ENCODE measurements at regions not wholly inside any gene's neighbourhood (a gene's known extent, or its start where the extent isn't known, plus 50 kb on each side); places are given as distances from the start of the nearest gene placed in this dataset.

DNA sequence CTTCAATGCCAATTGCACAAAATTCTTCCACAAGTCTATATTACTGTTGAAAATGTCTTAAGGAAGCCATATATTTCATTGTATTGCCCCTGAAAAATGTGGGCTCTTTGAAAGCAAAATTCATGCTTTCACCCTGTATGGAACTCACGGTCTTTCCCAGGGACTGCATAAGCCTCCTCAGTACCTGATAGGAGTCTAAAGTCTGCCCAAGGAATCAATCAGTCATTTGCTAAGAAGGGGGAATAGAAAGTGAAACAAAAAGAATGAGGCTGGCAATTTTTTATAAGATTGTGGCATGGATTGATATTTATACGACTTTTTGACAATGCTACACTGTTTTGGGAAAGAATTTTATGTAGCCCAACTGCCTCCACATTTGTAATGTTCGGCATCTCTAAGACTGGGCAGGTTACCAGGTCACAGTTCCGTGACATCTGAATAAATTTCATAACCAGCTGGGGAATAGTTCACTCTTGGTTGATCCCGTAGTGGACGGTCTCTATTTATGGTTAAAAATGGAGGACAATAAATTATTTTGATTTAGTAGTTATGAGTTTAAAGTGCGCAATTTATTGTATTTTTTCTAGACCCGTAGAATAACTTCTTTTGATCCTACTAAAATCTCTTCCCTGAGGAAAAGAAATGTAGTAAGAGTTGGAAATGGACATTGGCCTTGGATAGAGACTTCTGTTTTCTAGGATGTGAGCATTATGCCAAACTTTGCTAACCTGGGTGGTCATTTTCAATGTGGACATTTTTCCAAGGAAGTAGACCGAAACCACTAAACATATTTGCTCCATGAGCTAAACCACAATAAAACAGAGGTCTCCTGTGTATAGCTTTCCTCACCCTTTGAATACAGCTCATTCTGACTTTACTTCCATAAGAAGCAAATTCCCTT is 1585.4 kb downstream of the EFNB2 start:
- TF ChIP-seq, protein P1, sequence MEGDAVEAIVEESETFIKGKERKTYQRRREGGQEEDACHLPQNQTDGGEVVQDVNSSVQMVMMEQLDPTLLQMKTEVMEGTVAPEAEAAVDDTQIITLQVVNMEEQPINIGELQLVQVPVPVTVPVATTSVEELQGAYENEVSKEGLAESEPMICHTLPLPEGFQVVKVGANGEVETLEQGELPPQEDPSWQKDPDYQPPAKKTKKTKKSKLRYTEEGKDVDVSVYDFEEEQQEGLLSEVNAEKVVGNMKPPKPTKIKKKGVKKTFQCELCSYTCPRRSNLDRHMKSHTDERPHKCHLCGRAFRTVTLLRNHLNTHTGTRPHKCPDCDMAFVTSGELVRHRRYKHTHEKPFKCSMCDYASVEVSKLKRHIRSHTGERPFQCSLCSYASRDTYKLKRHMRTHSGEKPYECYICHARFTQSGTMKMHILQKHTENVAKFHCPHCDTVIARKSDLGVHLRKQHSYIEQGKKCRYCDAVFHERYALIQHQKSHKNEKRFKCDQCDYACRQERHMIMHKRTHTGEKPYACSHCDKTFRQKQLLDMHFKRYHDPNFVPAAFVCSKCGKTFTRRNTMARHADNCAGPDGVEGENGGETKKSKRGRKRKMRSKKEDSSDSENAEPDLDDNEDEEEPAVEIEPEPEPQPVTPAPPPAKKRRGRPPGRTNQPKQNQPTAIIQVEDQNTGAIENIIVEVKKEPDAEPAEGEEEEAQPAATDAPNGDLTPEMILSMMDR (IDR thresholded peaks at IDR 0.05; ENCODE audit: borderline replicate concordance, extremely low read depth, low read length, poor library complexity, severe bottlenecking), result no peak
- TF ChIP-seq EZH2 (IDR thresholded peaks at IDR 0.05; ENCODE audit: borderline replicate concordance, low read depth, low read length, severe bottlenecking), result no peak
